H1 (cell line): ENCODE measurements at regions not wholly inside any gene's neighbourhood (a gene's known extent, or its start where the extent isn't known, plus 50 kb on each side); places are given as distances from the start of the nearest gene placed in this dataset.

Source experiments
- CTCF ChIA-PET: fragments of 300-600 bp; sonication (Branson Sonifier 250); formaldehyde crosslinking; loops from one replicate; lab custom pipeline; 2021; ENCODE audit not compliant: partially characterized antibody; lab: Charles Lee
- POLR2A ChIA-PET: fragments of 300-600 bp; sonication (Branson Sonifier 250); formaldehyde crosslinking; loops from one replicate; lab custom pipeline; 2021; ENCODE audit warnings: inconsistent platforms; ENCODE audit not compliant: partially characterized antibody; lab: Charles Lee
- DNase-seq, 2 experiments: peaks; one replicate each; pipeline versions ENCODE4 v3.0.0 to v3.0.0-alpha.2; 2010 to 2022; ENCODE audit warnings: low spot score in 2 of 2, low read depth in 1 of 2, mixed read lengths in 1 of 2
- FAIRE-seq: peaks from 2 replicates; lab custom pipeline; 2011; peaks lifted over from hg19 to GRCh38; lab: Jason Lieb, UNC
- H2AFZ ChIP-seq: 2 replicates; pipeline ENCODE4 v1.8.1; 2012; ENCODE audit warnings: low read length, inconsistent platforms
- H2AK5ac ChIP-seq: 2 replicates; pipeline ENCODE4 v1.6.1; 2013; ENCODE audit warnings: low read depth, low read length
- H2BK120ac ChIP-seq: replicated peaks from 2 replicates; pipeline ENCODE3; 2013; ENCODE audit warnings: low read depth, low read length, inconsistent platforms
- H2BK12ac ChIP-seq: 2 replicates; pipeline ENCODE4 v1.6.1; 2013; ENCODE audit warnings: low read depth, low read length
- H2BK15ac ChIP-seq: 2 replicates; pipeline ENCODE4 v1.6.1; 2013; ENCODE audit warnings: low read length
- H2BK20ac ChIP-seq: 2 replicates; pipeline ENCODE4 v1.6.1; 2013; ENCODE audit warnings: low read length
- H2BK5ac ChIP-seq: 2 replicates; pipeline ENCODE4 v1.6.1; 2013; ENCODE audit warnings: low read depth, low read length
- H3K14ac ChIP-seq: 2 replicates; pipeline ENCODE4 v1.6.1; 2013; ENCODE audit warnings: inconsistent platforms; ENCODE audit not compliant: insufficient read length
- H3K18ac ChIP-seq: 2 replicates; pipeline ENCODE4 v1.6.1; 2013; ENCODE audit warnings: low read length; ENCODE audit errors: extremely low read depth
- H3K23ac ChIP-seq: 2 replicates; pipeline ENCODE4 v1.6.1; 2013; ENCODE audit warnings: inconsistent platforms; ENCODE audit not compliant: insufficient read length
- H3K23me2 ChIP-seq: 2 replicates; pipeline ENCODE4 v1.6.1; 2013; ENCODE audit warnings: low read depth, low read length
- H3K27ac ChIP-seq: 2 replicates; pipeline ENCODE4 v1.6.1; 2011; ENCODE audit warnings: low read depth, low read length, inconsistent platforms
- H3K27me3 ChIP-seq, 4 experiments: replicated peaks in 1 of 4; 1 replicate in 1 of 4; 2 replicates in 3 of 4; pipeline versions ENCODE4 v1.6.1 to v1.8.1; 2011 to 2013; ENCODE audit warnings: low read length in 3 of 4, mild to moderate bottlenecking in 3 of 4, inconsistent platforms in 2 of 4, mixed read lengths in 2 of 4, moderate library complexity in 1 of 4; ENCODE audit not compliant: control insufficient read depth in 3 of 4, insufficient read depth in 3 of 4; ENCODE audit errors: extremely low read depth in 1 of 4
- H3K36me3 ChIP-seq, 4 experiments: 2 replicates each; pipeline versions ENCODE4 v1.6.1 to v1.8.1; 2011 to 2013; ENCODE audit warnings: mild to moderate bottlenecking in 4 of 4, low read length in 3 of 4, moderate library complexity in 2 of 4, control low read depth in 1 of 4, inconsistent platforms in 1 of 4; ENCODE audit not compliant: insufficient read depth in 4 of 4, control insufficient read depth in 2 of 4
- H3K4ac ChIP-seq: replicated peaks from 2 replicates; pipeline ENCODE3; 2013; ENCODE audit warnings: low read length, low read depth, mixed read lengths, inconsistent platforms; ENCODE audit not compliant: insufficient read length
- H3K4me1 ChIP-seq, 4 experiments: replicated peaks in 1 of 4; 1 replicate in 1 of 4; 2 replicates in 3 of 4; pipeline versions ENCODE4 v1.6.1 to v1.8.1; 2011 to 2013; ENCODE audit warnings: low read length in 3 of 4, inconsistent platforms in 2 of 4, mixed read lengths in 1 of 4; ENCODE audit not compliant: insufficient read depth in 4 of 4, control insufficient read depth in 3 of 4
- H3K4me2 ChIP-seq, 2 experiments: 2 replicates each; pipeline versions ENCODE4 v1.6.1 to v1.8.1; 2011 to 2013; ENCODE audit warnings: low read depth in 2 of 2, low read length in 2 of 2, control low read depth in 1 of 2, inconsistent platforms in 1 of 2, mild to moderate bottlenecking in 1 of 2; ENCODE audit not compliant: insufficient read depth in 1 of 2
- H3K4me3 ChIP-seq, 4 experiments: fragments of 200-600, 300-600 bp in 1 of 4; sonication (generic), shearing (Covaris generic), sonication (Bioruptor Twin) in 1 of 4; 2 replicates each; pipeline versions ENCODE4 v1.5.1 to v1.8.1; 2011 to 2016; ENCODE audit warnings: low read length in 4 of 4, low read depth in 3 of 4, control low read depth in 2 of 4, inconsistent platforms in 2 of 4, mild to moderate bottlenecking in 2 of 4, mixed read lengths in 1 of 4, moderate library complexity in 1 of 4; ENCODE audit not compliant: insufficient read depth in 2 of 4; ENCODE audit errors: extremely low read depth in 1 of 4
- H3K56ac ChIP-seq: replicated peaks from 2 replicates; pipeline ENCODE3; 2013; ENCODE audit warnings: low read depth, mild to moderate bottlenecking, mixed read lengths, low read length, inconsistent platforms; ENCODE audit not compliant: insufficient read length
- H3K79me1 ChIP-seq: 2 replicates; pipeline ENCODE4 v1.6.1; 2013; ENCODE audit warnings: low read depth, low read length, control low read depth
- H3K79me2 ChIP-seq, 2 experiments: 2 replicates each; pipeline versions ENCODE4 v1.6.1 to v1.8.1; 2012 to 2013; ENCODE audit warnings: low read length in 2 of 2, mild to moderate bottlenecking in 2 of 2, inconsistent platforms in 1 of 2; ENCODE audit not compliant: insufficient read depth in 2 of 2, control insufficient read depth in 1 of 2
- H3K9ac ChIP-seq, 4 experiments: replicated peaks in 1 of 4; 1 replicate in 1 of 4; 2 replicates in 3 of 4; pipeline versions ENCODE4 v1.6.1 to v1.8.1; 2011 to 2013; ENCODE audit warnings: low read depth in 3 of 4, low read length in 3 of 4, control low read depth in 2 of 4, mild to moderate bottlenecking in 2 of 4, moderate library complexity in 2 of 4, inconsistent platforms in 1 of 4; ENCODE audit errors: extremely low read depth in 1 of 4
- H3K9me3 ChIP-seq, 2 experiments: 2 replicates each; pipeline versions ENCODE4 v1.6.1 to v1.8.1; 2012 to 2013; ENCODE audit warnings: mild to moderate bottlenecking in 2 of 2, moderate library complexity in 2 of 2, control low read depth in 1 of 2, inconsistent platforms in 1 of 2, low read depth in 1 of 2, low read length in 1 of 2, mixed read lengths in 1 of 2; ENCODE audit not compliant: insufficient read depth in 2 of 2
- H4K20me1 ChIP-seq, 2 experiments: replicated peaks in 1 of 2; 2 replicates each; pipeline versions ENCODE3 to v1.8.1; 2011 to 2013; ENCODE audit warnings: inconsistent platforms in 2 of 2, low read length in 2 of 2, mild to moderate bottlenecking in 1 of 2; ENCODE audit not compliant: insufficient read depth in 2 of 2, control insufficient read depth in 1 of 2
- H4K5ac ChIP-seq: 2 replicates; pipeline ENCODE4 v1.6.1; 2013; ENCODE audit warnings: low read length, low read depth, mixed read lengths, inconsistent platforms; ENCODE audit not compliant: insufficient read length
- H4K8ac ChIP-seq: 2 replicates; pipeline ENCODE4 v1.8.0; 2013; ENCODE audit warnings: mild to moderate bottlenecking, moderate library complexity, low read length, inconsistent platforms; ENCODE audit not compliant: insufficient read depth; ENCODE audit errors: extremely low read depth
- H4K91ac ChIP-seq: replicated peaks from 2 replicates; pipeline ENCODE3; 2013; ENCODE audit warnings: low read length, mixed read lengths, inconsistent platforms; ENCODE audit not compliant: insufficient read length
- BRCA1 ChIP-seq: IDR thresholded peaks from 2 replicates; pipeline ENCODE4 v1.6.1; 2012; ENCODE audit warnings: low read depth, low read length, improper control_type of control experiment
- CTCF ChIP-seq, 3 experiments: IDR thresholded peaks; 1 replicate in 2 of 3; 2 replicates in 1 of 3; pipeline versions ENCODE4 v1.5.1 to v1.6.1; 2011; ENCODE audit warnings: low read length in 3 of 3, mild to moderate bottlenecking in 3 of 3, inconsistent platforms in 2 of 3, low read depth in 1 of 3, moderate library complexity in 1 of 3; ENCODE audit not compliant: insufficient read depth in 1 of 3; ENCODE audit errors: control extremely low read depth in 1 of 3
- JUND ChIP-seq: IDR thresholded peaks from 2 replicates; pipeline ENCODE4 v1.6.1; 2011; ENCODE audit warnings: mild to moderate bottlenecking, improper control_type of control experiment, low read length
- RAD21 ChIP-seq, 2 experiments: IDR thresholded peaks in 1 of 2; conservative IDR thresholded peaks in 1 of 2; 2 replicates each; pipeline ENCODE4 v1.6.1; 2011; ENCODE audit warnings: low read depth in 2 of 2, low read length in 2 of 2, improper control_type of control experiment in 1 of 2, inconsistent platforms in 1 of 2, mild to moderate bottlenecking in 1 of 2, moderate library complexity in 1 of 2

- no peaks in the 10 kb centered on the region for H3K27me3 ChIP-seq
- no peak overlapping the region for H2AFZ ChIP-seq
- H3K14ac ChIP-seq, result no peak overlapping the region
- H3K27ac ChIP-seq, result no peak overlapping the region
- H2AK5ac ChIP-seq, result no peak overlapping the region
- H3K36me3 ChIP-seq, result no peaks in the 10 kb centered on the region
- H3K18ac ChIP-seq, result no peak overlapping the region
- H3K9me3 ChIP-seq, result no peaks in the 10 kb centered on the region
- no peak overlapping the region for H2BK15ac ChIP-seq
- no peak overlapping the region for H4K5ac ChIP-seq
- H3K9ac ChIP-seq, result no peak overlapping the region
- no peak overlapping the region for H3K23ac ChIP-seq
- TF ChIP-seq RAD21 (IDR thresholded peaks at IDR 0.05 in 1 of 2, conservative IDR thresholded peaks at IDR 0.05 in 1 of 2; ENCODE audit: low read depth in 2 of 2, low read length in 2 of 2) (peak; percentile 20 to 22; a peak in 1 of 4 replicates), CTCF (IDR thresholded peaks at IDR 0.05; ENCODE audit: control extremely low read depth in 1 of 3, insufficient read depth in 1 of 3, low read depth in 1 of 3, low read length in 3 of 3) (peak in 2 of 3 experiments; percentile 27 to 51; a peak in 2 of 4 replicates), JUND (no peak), BRCA1 (no peak)
- no peak overlapping the region for H3K4me2 ChIP-seq
- H4K20me1 ChIP-seq, result no peaks in the 10 kb centered on the region
- no peak overlapping the region for H2BK12ac ChIP-seq
- no peak overlapping the region for H4K91ac ChIP-seq
- DNase-seq, result no peak
- no peaks in the 10 kb centered on the region for H3K79me1 ChIP-seq
- no peak overlapping the region for H3K56ac ChIP-seq
- FAIRE-seq, result no peak
- no peak overlapping the region for H2BK120ac ChIP-seq
- H2BK20ac ChIP-seq, result no peak overlapping the region
- H3K23me2 ChIP-seq, result no peaks in the 10 kb centered on the region
- H3K4ac ChIP-seq, result no peak overlapping the region
- ChIA-PET POLR2A (no interaction called here), CTCF (interaction anchor here (0.6 to 1.8 kb wide), 11 partner anchors 8 to 736 kb away, joined by 3 to 5 read pairs (median 3); no protein-coding TSS in a partner anchor)
- H4K8ac ChIP-seq, result no peak overlapping the region
- no peak overlapping the region for H3K4me3 ChIP-seq
- H3K4me1 ChIP-seq, result no peaks in the 10 kb centered on the region
- no peaks in the 10 kb centered on the region for H3K79me2 ChIP-seq
- H2BK5ac ChIP-seq, result no peak overlapping the region
These were observed 411.1 kb upstream of the NUDT12 start for GRCh38 chr5:103973669-103974068.
